ENCODE measurements at regions not wholly inside any gene's neighbourhood (a gene's known extent, or its start where the extent isn't known, plus 50 kb on each side); places are given as distances from the start of the nearest gene placed in this dataset.
A peak's percentile ranks its signal among the peaks of the same experiment; 100 is the strongest.
"Not testable (repeated sequence)": the region's sequence is repeated elsewhere in the genome, so short reads cannot be mapped to it uniquely, and the experiment has no call there.

DNA sequence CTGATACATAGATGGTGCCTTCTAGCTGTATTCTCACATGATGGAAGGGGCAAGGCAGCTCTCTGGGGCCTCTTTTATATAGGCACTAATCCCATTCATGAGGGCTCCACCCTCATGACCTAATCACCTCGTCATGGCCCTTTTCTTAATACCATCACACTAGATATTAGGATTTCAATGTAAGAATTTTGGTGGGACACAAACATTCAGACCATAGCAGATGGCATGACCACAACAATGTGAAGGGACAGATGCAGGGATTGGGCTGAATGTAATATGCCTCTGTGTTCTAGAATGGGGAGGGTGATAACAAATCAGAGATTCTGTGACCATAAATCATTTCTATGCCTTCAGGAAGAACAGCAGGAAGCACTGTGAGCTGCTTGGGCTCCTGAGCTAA, 145.8 kb downstream of the LCA5 start:
- DNase-seq, result no peak

DNA sequence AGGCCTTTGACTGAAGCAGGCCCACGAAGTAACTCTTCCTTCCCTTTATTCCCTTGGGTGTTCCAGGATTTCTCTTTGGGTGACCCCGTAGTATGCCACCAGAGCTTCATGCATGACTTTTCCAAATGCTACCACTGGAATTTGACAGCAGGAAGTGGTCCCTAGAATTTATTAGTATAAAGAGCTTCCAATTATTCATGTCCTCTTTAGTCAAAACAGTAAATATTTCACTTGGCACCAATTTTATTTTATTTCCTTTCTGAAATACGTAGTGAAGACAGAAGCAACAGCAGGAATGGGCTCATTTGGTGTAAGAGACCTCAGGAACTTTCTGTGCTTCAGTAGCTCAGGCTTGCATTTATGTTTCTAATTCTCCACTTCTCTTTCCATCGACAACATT, 151.3 kb downstream of the LCA5 start:
- DNase-seq, result no peak

DNA sequence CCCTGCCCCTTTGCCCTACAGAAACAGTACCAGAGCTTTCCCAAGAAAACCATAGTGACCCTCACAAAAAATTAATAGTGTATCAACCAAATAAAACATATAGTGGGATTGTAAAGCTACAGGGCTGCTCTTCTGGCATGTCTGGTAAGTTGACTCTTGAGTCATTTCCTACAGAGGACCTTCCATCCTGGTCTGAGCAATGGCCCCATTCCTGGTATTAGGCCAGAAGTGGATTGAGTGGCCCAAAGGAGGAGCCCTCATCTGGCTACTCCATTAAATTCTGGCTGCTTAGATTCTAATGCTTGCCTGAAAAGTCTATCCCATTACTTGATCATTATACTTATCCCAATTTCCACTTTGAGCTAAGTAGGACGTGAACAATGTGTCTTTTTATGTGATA, 150.9 kb upstream of the HMGN3 start:
- DNase-seq, result no peak

DNA sequence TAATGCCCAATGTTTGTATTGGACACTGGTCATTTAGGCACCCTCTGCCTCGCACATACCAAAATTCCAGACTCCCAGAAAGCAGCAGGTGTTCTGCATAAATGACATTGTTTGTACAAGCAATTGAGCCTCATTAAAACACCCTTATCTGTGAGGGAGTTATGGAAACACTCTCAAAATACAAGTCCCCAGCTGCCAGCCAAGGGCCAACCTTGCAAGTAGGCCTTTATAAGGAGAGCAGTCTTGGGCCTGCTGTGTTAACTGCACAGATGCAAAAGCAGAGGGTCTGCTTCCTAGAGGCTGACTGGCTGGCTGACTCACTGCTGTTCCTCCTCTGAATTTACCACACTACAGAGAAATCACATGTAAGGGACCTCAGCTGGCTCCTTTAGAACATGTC, 150.4 kb upstream of the HMGN3 start:
- DNase-seq, result peak in 1 of 2 experiments; percentile 9

DNA sequence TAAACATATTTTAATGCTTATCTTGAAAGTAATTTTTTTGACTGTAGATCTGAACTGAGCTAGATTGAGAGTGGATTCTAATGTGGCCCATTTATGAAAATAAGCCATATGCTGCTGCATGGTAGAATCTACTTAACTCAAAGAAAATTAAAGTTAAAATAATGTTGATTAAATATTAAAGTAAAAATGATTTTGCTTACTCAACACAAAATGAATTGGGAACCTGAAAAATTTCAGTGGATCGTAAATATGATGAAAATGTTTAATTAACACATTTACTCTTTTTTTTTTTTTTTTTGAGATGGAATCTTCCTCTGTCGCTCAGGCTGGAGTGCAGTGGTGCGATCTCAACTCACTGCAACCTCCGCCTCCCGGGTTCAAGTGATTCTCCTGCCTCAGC, 144.5 kb upstream of the HMGN3 start:
- no peak for DNase-seq

- DNase-seq, result no peak
Measured at GRCh38 chr6:79377888-79378348, 143.4 kb upstream of the HMGN3 start.

DNA sequence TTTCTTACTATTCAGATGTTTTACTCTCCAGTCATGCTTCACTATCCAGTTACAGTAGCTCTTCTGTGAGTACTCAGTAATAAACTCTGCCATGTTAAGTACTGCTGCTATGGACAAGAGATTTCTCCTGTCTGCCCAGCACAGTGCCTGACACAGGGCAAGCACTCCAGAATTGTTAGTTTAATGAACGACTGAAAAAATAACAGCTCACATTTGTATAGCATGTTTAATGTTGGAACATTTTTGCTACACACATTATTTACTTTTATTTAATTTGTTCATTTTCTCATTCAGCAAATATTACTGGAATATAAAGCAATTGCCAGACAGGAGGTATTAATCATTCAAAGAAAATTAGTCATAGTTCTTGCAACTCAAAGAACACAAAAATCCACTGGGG, 142.6 kb upstream of the HMGN3 start:
- no peak for DNase-seq

DNA sequence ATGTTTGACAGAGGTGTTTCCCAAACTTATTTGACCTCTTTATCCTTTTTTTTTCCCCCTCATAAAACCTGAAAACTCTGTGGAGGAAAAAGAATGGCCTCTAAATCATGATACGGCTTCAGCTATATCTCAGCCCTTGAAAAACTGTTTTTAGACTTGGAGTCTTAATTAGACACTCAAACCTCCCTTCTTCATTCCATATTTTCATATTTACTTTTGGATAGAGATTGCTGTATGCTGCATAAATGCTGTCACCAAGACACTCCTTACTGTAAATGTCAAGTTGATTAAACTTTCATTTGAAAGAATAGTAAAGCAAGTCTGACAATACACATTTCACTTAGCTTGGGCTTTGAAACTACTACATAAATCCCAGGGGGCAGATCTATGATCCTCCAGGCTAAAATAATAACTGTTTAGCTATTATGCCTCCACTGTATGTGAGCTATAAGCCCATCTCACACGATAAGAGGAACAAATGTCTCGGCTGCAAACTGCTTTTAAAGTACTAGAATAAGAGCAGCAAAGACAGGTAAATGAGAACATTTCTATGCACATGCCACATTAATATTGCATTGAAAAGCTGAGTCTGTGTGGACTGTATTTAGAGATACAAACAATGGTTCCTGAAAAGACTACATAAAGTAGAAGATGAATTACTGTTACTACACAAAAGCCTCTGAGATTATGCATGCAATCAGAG, 141.3 kb upstream of the HMGN3 start:
- DNase-seq, result no peak

DNA sequence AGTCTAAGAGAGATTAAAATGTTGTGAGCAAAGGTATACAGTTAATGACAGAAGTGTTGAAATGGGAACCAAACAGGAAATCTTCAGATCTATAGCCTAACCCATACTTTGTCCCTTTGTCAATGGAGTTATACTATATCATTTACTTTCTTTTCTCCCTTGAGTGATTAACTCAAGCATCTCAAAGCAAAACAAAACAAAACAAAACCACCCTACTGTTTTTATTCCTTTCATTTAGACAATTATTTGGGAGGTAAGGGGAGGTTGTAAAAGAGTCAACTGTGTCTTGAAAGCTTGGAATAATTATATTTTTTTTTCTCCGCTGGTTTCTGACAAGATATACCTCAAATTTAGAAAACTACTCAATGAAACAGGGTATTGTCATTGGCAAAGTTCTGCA, 139.8 kb upstream of the HMGN3 start:
- no peak for DNase-seq

- no peak for DNase-seq
Measured at GRCh38 chr6:79373880-79374279, 139.4 kb upstream of the HMGN3 start.

GRCh38 chr6:79373246-79373645, 138.8 kb upstream of the HMGN3 start:
- no peak for DNase-seq

- DNase-seq, result no peak
Measured at GRCh38 chr6:79372757-79373156, 138.3 kb upstream of the HMGN3 start.

GRCh38 chr6:79369026-79369425, 134.5 kb upstream of the HMGN3 start:
- DNase-seq, result no peak

DNA sequence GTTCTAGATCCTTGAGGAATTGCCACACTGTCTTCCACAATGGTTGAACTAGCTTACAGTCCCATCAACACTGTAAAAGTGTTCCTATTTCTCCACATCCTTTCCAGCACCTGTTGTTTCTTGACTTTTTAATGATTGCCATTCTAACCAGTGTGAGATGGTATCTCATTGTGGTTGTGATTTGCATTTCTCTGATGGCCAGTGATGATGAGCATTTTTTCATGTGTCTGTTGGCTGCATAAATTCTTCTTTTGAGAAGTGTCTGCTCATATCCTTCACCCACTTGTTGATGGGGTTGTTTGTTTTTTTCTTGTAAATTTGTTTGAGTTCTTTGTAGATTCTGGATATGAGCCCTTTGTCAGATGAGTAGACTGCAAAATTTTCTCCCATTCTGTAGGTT, 129.0 kb upstream of the HMGN3 start:
- DNase-seq, result not testable (repeated sequence)

GRCh38 chr6:79361074-79361473, 126.6 kb upstream of the HMGN3 start:
- not testable (repeated sequence) for DNase-seq

- DNase-seq, result no peak
Measured at GRCh38 chr6:79353226-79353625, 118.7 kb upstream of the HMGN3 start.

DNA sequence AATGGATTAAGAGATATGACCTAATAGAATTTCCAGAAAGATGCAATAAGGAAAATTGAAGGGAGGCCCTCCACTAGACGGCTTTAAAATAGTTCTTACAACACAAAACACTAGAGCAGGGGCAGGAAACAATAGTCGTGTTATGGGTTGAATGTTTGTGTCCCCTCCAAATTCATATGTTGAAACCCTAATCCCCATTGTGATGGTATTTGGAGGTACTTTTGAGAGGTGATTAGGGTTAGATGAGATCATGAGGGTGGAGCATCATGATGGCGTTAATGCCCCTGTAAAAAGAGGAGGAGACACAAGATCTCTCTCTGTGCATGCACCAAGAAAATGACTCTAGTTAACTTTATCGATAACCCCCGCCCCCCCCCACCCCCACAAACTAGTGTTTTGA, 104.0 kb upstream of the HMGN3 start:
- no peak for DNase-seq

DNA sequence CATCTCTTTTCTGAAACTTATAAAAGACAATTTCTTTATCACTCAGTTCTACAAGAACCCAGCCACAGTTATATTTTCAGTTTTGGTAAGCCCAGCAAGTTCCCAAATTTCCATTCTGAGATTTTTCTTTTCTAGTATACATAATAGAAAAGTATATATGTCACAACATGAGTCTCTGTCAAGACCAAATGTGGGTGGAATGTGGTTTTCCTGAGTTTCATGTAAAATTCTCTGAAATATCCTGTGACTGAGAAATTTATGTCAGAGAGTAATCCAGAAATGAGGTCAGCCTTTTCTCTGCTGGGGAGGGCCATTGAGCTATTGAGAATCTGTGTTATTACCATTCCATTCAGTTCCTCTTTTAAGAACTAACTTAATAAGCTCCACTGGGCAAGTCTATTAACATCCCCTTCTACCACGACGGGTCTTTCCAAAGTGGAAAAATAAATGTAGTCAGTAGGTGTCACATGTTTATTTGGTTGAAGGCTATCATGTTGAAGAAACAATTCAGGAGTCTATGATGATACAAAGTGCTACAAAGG, 100.7 kb upstream of the HMGN3 start:
- no peak for DNase-seq

- DNase-seq, result no peak
Measured at GRCh38 chr6:79334674-79335073, 100.2 kb upstream of the HMGN3 start.

- DNase-seq, result no peak
Measured at GRCh38 chr6:79330704-79331103, 96.2 kb upstream of the HMGN3 start.

- DNase-seq, result no peak
Measured at GRCh38 chr6:79313254-79313653, 78.8 kb upstream of the HMGN3 start.

DNA sequence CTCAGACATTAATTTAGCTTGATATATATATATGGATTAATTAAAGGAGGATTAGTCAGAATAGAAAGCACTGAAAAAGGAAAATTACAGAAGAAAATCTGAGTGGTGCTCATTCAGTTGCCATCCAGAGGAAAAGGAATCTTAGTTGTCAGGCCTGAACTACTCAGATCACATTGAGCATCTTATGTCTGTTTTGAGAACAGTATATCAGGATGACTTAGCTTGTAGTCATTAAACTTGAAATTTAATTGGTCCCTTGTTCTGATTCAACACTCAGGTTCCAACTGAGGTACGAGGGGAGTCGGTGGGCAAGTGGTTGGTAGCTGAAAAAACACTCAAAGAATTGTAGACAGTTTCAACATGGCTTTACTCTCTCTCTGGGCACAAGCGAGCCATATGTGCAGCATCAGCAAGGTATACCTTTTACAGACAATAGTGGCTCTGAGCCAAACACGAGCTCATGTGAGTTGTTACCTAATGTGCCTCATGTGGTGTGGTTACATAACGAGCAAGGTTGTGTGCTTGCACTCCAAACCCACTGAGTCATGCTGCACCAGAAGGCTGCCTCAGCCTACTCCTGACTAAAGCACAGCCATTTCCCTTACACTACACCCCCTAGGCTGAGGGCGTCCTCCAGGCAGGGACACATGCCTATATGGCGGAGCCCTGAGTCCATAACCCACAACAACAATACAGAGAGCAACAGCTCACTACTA, 73.0 kb upstream of the HMGN3 start:
- DNase-seq, result no peak

DNA sequence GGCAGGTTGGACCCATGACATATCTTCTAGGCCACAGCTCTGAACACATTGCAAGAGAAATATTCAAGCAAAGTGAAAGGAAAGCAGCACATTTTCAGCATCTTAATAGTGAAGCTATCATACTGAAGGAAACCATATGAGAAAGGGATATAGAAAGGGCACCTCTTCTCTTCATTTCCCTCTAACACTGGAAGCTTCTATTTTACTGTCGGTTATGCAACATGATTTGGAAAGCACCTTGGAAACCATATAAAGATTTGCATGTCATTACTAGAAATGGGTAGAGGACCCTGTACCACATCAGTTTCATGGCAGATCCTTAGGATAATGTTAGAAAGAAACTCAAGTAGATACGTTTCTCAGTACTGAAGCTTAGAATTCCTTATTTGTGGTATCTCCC, 70.5 kb upstream of the HMGN3 start:
- DNase-seq, result no peak

DNA sequence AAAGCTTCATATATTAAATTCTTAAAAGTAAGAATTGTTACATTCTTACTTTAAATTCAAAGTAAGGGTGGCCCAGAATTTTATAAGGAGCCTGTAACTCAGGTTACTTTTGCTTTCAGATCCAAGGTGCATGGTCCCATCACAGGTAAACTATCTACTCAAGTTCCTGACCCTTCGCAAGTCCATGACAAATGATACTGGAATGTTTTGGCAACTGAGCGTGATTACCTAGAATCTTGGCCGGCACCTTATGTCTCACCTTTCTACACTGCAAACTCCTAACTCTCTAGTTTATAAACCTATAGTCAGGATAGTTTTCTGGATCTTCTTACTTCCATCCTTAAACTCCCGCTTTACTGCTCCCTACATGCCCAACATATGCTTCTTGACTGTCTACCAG, 67.9 kb upstream of the HMGN3 start:
- DNase-seq, result no peak
